ENCODE measurements at regions not wholly inside any gene's neighbourhood (a gene's known extent, or its start where the extent isn't known, plus 50 kb on each side); places are given as distances from the start of the nearest gene placed in this dataset.
A peak's percentile ranks its signal among the peaks of the same experiment; 100 is the strongest.

DNA sequence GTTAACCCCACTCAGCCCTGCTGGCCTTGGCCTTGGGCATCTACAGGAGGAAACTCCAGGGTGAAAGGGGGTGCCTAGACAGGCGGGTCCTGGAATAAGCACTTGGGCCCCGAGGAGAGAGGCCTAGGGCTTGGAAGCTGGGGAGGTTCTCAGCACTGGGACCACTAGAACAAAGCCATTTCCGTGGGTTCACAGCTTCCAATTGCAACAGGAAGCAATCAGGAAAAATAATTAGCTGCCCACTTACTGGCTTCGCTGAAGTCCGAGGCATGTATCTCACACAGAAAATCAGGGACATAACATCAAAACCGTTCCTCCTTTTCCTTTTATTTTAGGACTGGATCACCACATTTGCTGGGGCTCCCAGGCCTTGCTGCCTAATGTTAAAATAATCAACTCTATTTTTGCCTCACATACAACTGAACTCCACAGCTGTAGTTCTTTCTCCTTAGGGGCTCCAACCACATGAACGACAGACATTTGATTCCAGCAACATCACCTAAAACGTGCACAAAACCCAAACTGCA, 161.1 kb upstream of the GRK3 start:
- peaks cover 8 to 27% of the 10 kb centered on the region in 2 donors for H3K4me1 ChIP-seq
- H3K27me3 ChIP-seq, result no peaks in the 10 kb centered on the region
- intact Hi-C loops (cut with DNase I), result no loop called here
- H3K9me3 ChIP-seq, result no peaks in the 10 kb centered on the region
- no peaks in the 10 kb centered on the region for H3K36me3 ChIP-seq
- TF ChIP-seq, protein P1, sequence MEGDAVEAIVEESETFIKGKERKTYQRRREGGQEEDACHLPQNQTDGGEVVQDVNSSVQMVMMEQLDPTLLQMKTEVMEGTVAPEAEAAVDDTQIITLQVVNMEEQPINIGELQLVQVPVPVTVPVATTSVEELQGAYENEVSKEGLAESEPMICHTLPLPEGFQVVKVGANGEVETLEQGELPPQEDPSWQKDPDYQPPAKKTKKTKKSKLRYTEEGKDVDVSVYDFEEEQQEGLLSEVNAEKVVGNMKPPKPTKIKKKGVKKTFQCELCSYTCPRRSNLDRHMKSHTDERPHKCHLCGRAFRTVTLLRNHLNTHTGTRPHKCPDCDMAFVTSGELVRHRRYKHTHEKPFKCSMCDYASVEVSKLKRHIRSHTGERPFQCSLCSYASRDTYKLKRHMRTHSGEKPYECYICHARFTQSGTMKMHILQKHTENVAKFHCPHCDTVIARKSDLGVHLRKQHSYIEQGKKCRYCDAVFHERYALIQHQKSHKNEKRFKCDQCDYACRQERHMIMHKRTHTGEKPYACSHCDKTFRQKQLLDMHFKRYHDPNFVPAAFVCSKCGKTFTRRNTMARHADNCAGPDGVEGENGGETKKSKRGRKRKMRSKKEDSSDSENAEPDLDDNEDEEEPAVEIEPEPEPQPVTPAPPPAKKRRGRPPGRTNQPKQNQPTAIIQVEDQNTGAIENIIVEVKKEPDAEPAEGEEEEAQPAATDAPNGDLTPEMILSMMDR (IDR thresholded peaks at IDR 0.05), result no peak
- peak overlapping the region; percentile 84 to 93 for H3K27ac ChIP-seq
- peak overlapping the region; percentile 93 to 99 for H3K4me3 ChIP-seq
- DNase-seq (ENCODE audit: low spot score in 2 of 2), result no peak

DNA sequence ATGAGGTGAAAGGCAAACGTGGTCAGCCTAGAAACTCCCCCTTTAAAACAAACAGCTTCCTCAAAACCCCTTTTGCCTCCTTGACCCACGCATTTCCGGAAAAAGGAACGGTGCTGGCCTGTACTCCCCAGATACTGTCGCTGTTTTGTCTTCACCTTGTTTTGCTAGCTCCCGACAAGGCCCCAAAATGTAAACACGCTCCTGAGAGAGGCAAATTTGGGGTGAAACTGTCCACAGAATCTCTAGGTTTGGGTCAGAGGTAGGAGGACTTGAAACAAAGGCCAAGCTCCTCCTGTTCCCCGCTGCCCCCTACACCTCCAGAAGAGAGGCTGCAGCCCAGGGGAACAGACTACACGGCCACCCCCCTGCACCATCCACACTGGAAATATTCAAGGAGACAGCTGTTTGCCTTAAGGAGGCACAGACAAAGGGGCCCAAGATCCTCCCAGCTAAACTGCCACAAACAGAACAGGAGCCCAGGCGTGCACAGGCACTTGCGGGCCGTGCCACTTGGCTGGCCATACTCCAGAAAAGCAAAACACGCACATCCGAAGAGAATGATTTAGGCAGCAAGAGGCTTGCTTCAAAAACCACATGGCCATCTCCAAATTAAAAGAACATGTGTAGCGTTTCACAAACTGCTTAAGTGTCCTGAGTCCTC, 160.5 kb upstream of the GRK3 start:
- no peaks in the 10 kb centered on the region for H3K27me3 ChIP-seq
- TF ChIP-seq, protein P1 (IDR thresholded peaks at IDR 0.05), result no peak
- H3K9me3 ChIP-seq, result no peaks in the 10 kb centered on the region
- intact Hi-C loops (cut with DNase I), result no loop called here
- H3K27ac ChIP-seq, result peak overlapping the region; percentile 84 to 93
- DNase-seq (ENCODE audit: low spot score in 2 of 2), result no peak
- no peaks in the 10 kb centered on the region for H3K36me3 ChIP-seq
- H3K4me3 ChIP-seq, result peak overlapping the region; percentile 93 to 99
- H3K4me1 ChIP-seq, result peaks cover 8 to 27% of the 10 kb centered on the region in 2 donors

- no peak for DNase-seq (ENCODE audit: low spot score in 2 of 2)
Measured at GRCh38 chr22:25404556-25404927, 159.9 kb upstream of the GRK3 start.

GRCh38 chr22:25404928-25405816, 159.3 kb upstream of the GRK3 start:
- Histone ChIP-seq H3K4me3 (peak overlapping the region; percentile 93 to 99), H3K4me1 (peaks cover 8 to 27% of the 10 kb centered on the region in 2 donors)
- intact Hi-C loops (cut with DNase I), result no loop called here

More at GRCh38 chr22:25404556-25404927, 159.9 kb upstream of the GRK3 start:
- H3K9me3 ChIP-seq, result no peaks in the 10 kb centered on the region
- TF ChIP-seq, protein P1 (IDR thresholded peaks at IDR 0.05), result no peak
- intact Hi-C loops (cut with DNase I), result no loop called here
- no peaks in the 10 kb centered on the region for H3K36me3 ChIP-seq
- no peaks in the 10 kb centered on the region for H3K27me3 ChIP-seq
- H3K27ac ChIP-seq, result peak overlapping the region; percentile 84 to 93
- H3K4me1 ChIP-seq, result peaks cover 8 to 27% of the 10 kb centered on the region in 2 donors
- H3K4me3 ChIP-seq, result peak overlapping the region; percentile 93 to 99

GRCh38 chr22:25405841-25406509, 158.5 kb upstream of the GRK3 start:
- H3K4me1 ChIP-seq, result peaks cover 8 to 22% of the 10 kb centered on the region in 2 donors
- no peak for DNase-seq (ENCODE audit: low spot score in 2 of 2)
- H3K27me3 ChIP-seq, result no peaks in the 10 kb centered on the region
- peak overlapping the region; percentile 84 to 93 for H3K27ac ChIP-seq
- H3K9me3 ChIP-seq, result no peaks in the 10 kb centered on the region
- peak overlapping the region; percentile 93 to 99 for H3K4me3 ChIP-seq
- H3K36me3 ChIP-seq, result no peaks in the 10 kb centered on the region
- TF ChIP-seq, protein P1 (IDR thresholded peaks at IDR 0.05), result no peak
- intact Hi-C loops (cut with DNase I), result no loop called here

More at GRCh38 chr22:25404928-25405816, 159.3 kb upstream of the GRK3 start:
- no peaks in the 10 kb centered on the region for H3K36me3 ChIP-seq
- no peaks in the 10 kb centered on the region for H3K9me3 ChIP-seq
- H3K27me3 ChIP-seq, result no peaks in the 10 kb centered on the region
- H3K27ac ChIP-seq, result peak overlapping the region; percentile 84 to 93
- TF ChIP-seq, protein P1 (IDR thresholded peaks at IDR 0.05), result no peak
- DNase-seq (ENCODE audit: low spot score in 2 of 2), result peak in 1 of 2 donors; percentile 83

Data from ascending aorta (tissue), 2 donors.